A549 (cell line): ENCODE measurements at regions not wholly inside any gene's neighbourhood (a gene's known extent, or its start where the extent isn't known, plus 50 kb on each side); places are given as distances from the start of the nearest gene placed in this dataset.

ENCODE experiments used
- ATAC-seq, 2 experiments: fragments of 200-7000 bp in 1 of 2; fragments of >200 bp in 1 of 2; cut with Nextera tagmentation in 1 of 2; cut with Tn5 transposase in 1 of 2; 3 replicates each; pipeline versions ENCODE4 v1.8.0 to v1.9.1; 2018 to 2020; ENCODE audit warnings: mild to moderate bottlenecking in 1 of 2, moderate library complexity in 1 of 2
- CTCF ChIA-PET: fragments of 300-600 bp; sonication (Branson Sonifier 250); formaldehyde crosslinking; extraction: SDS; loops from one replicate; lab custom pipeline; 2021; ENCODE audit warnings: antibody characterized with exemption, inconsistent platforms; lab: Yijun Ruan, JAX
- POLR2A ChIA-PET: fragments of 350-600 bp; formaldehyde crosslinking; extraction: SDS; loops from one replicate; lab custom pipeline; 2021; ENCODE audit warnings: antibody characterized with exemption, inconsistent platforms; lab: Yijun Ruan, JAX
- DNase-seq, 2 experiments: peaks; one replicate each; pipeline versions ENCODE4 v3.0.0 to v3.0.0-alpha.2; 2011 to 2016; ENCODE audit warnings: low read depth in 1 of 2, low spot score in 1 of 2
- FAIRE-seq: peaks from 2 replicates; lab custom pipeline; 2011; peaks lifted over from hg19 to GRCh38; lab: Jason Lieb, UNC
- H3K27ac ChIP-seq, 2 experiments: fragments of >200 bp; sonication (Bioruptor Twin); formaldehyde crosslinking; 3 replicates each; pipeline ENCODE4 v1.5.1; 2016 to 2017
- H3K4me1 ChIP-seq: fragments of >200 bp; sonication (Bioruptor Twin); formaldehyde crosslinking; 3 replicates; pipeline ENCODE4 v1.6.1; 2016
- H3K4me2 ChIP-seq: fragments of >200 bp; sonication (Bioruptor Twin); formaldehyde crosslinking; 3 replicates; pipeline ENCODE4 v1.6.1; 2016
- H3K4me3 ChIP-seq: fragments of >200 bp; sonication (Bioruptor Twin); formaldehyde crosslinking; 3 replicates; pipeline ENCODE4 v1.5.1; 2016
- H3K9me3 ChIP-seq: fragments of >200 bp; sonication (Bioruptor Twin); formaldehyde crosslinking; 3 replicates; pipeline ENCODE4 v1.6.1; 2016
- CBX8 ChIP-seq: fragments of 200-600 bp; sonication (generic); IDR thresholded peaks from 2 replicates; pipeline ENCODE4 v1.6.1; 2016
- CEBPB ChIP-seq, 2 experiments: fragments of >200 bp in 1 of 2; sonication (Bioruptor Twin) in 1 of 2; formaldehyde crosslinking in 1 of 2; IDR thresholded peaks; 2 replicates each; pipeline ENCODE4 v1.6.1; 2012 to 2016
- CTCF ChIP-seq: fragments of >200 bp; sonication (Bioruptor Twin); formaldehyde crosslinking; IDR thresholded peaks from 3 replicates; pipeline ENCODE4 v1.5.1; 2016
- ELK1 ChIP-seq: fragments of 150-350 bp; IDR thresholded peaks from 2 replicates; pipeline ENCODE4 v1.6.1; 2014; ENCODE audit warnings: low read depth, mild to moderate bottlenecking, low read length
- ESRRA ChIP-seq: fragments of 150-350 bp; IDR thresholded peaks from 2 replicates; pipeline ENCODE4 v1.6.1; 2014; ENCODE audit warnings: mild to moderate bottlenecking, low read length, borderline replicate concordance
- FOSL2 ChIP-seq, 2 experiments: fragments of 450-650 bp in 1 of 2; fragments of >200 bp in 1 of 2; sonication (Bioruptor Twin) in 1 of 2; formaldehyde crosslinking; IDR thresholded peaks; 2 replicates each; pipeline versions ENCODE4 v1.5.0 to v1.6.1; 2016 to 2020; ENCODE audit warnings: mild to moderate bottlenecking in 1 of 2, moderate library complexity in 1 of 2
- GATA3 ChIP-seq: IDR thresholded peaks from 2 replicates; pipeline ENCODE4 v1.6.1; 2012; ENCODE audit warnings: borderline replicate concordance
- HES2 ChIP-seq: fragments of >200 bp; sonication (Bioruptor Twin); formaldehyde crosslinking; IDR thresholded peaks from 2 replicates; pipeline ENCODE4 v1.6.1; 2016
- HEYL ChIP-seq: fragments of 250-450 bp; sonication (Bioruptor Pico); IDR thresholded peaks from 2 replicates; pipeline ENCODE4 v1.8.0; 2021; ENCODE audit warnings: mild to moderate bottlenecking, moderate library complexity
- JUN ChIP-seq, 2 experiments: fragments of >200 bp; sonication (Bioruptor Twin); formaldehyde crosslinking; IDR thresholded peaks; 2 replicates in 1 of 2; 3 replicates in 1 of 2; pipeline ENCODE4 v1.6.1; 2016 to 2017
- KDM1A ChIP-seq: fragments of 200-600 bp; sonication (generic); IDR thresholded peaks from 2 replicates; pipeline ENCODE4 v1.6.1; 2016; ENCODE audit warnings: low read depth, mild to moderate bottlenecking
- MAZ ChIP-seq: fragments of 150-350 bp; IDR thresholded peaks from 2 replicates; pipeline ENCODE4 v1.6.1; 2014; ENCODE audit warnings: antibody characterized with exemption, low read depth, low read length, borderline replicate concordance
- NFE2L2 ChIP-seq: fragments of 150-350 bp; conservative IDR thresholded peaks from 2 replicates; pipeline ENCODE4 v1.6.1; 2014; ENCODE audit warnings: low read length
- PBX3 ChIP-seq: IDR thresholded peaks from 2 replicates; pipeline ENCODE4 v1.6.1; 2012
- PHF8 ChIP-seq: fragments of 200-600 bp; sonication (generic); IDR thresholded peaks from 2 replicates; pipeline ENCODE4 v1.6.1; 2016; ENCODE audit warnings: low read depth, mild to moderate bottlenecking, antibody characterized with exemption, moderate library complexity, borderline replicate concordance
- POLR2A ChIP-seq: IDR thresholded peaks from 2 replicates; pipeline ENCODE4 v1.6.1; 2012; ENCODE audit warnings: mild to moderate bottlenecking, low read length
- RCOR1 ChIP-seq: fragments of 150-350 bp; IDR thresholded peaks from 2 replicates; pipeline ENCODE4 v1.6.1; 2014; ENCODE audit warnings: antibody characterized with exemption, low read length, low read depth
- RNF2 ChIP-seq: fragments of 200-600 bp; sonication (generic); IDR thresholded peaks from 2 replicates; pipeline ENCODE4 v1.6.1; 2016; ENCODE audit warnings: low read depth, mild to moderate bottlenecking, antibody characterized with exemption, moderate library complexity, borderline replicate concordance
- SREBF2 ChIP-seq: fragments of 450-650 bp; IDR thresholded peaks from 2 replicates; pipeline ENCODE4 v1.6.1; 2014; ENCODE audit warnings: mild to moderate bottlenecking, moderate library complexity
- TFCP2L1 ChIP-seq: fragments of 250-450 bp; sonication (Bioruptor Pico); IDR thresholded peaks from 2 replicates; pipeline ENCODE4 v1.5.0; 2021; ENCODE audit warnings: mild to moderate bottlenecking
- USF2 ChIP-seq: fragments of 450-650 bp; IDR thresholded peaks from 2 replicates; pipeline ENCODE4 v1.6.1; 2014; ENCODE audit warnings: antibody characterized with exemption
- ZFP36 ChIP-seq: fragments of 450-650 bp; IDR thresholded peaks from 2 replicates; pipeline ENCODE4 v1.6.1; 2014; ENCODE audit warnings: borderline replicate concordance; ENCODE audit not compliant: partially characterized antibody
- ZNF302 ChIP-seq: fragments of 250-450 bp; sonication (Bioruptor Pico); IDR thresholded peaks from 2 replicates; pipeline ENCODE4 v1.9.0; 2021; ENCODE audit warnings: inconsistent platforms, mild to moderate bottlenecking, moderate library complexity
- ZSCAN20 ChIP-seq: fragments of 250-450 bp; sonication (Bioruptor Pico); IDR thresholded peaks from 2 replicates; pipeline ENCODE4 v1.8.0; 2022; ENCODE audit warnings: mild to moderate bottlenecking, moderate library complexity
- WGBS: methylation state at CpG from one replicate; pipeline ENCODE4 v1.1.6; 2017; ENCODE audit errors: missing lambda C conversion rate; 5-methylcytosine and 5-hydroxymethylcytosine counted together
- TF ChIP-seq, protein P1 (sequence below): IDR thresholded peaks from 2 replicates; pipeline ENCODE4 v1.6.1; 2012; ENCODE audit warnings: low read depth, borderline replicate concordance
- TF ChIP-seq, protein P2 (sequence below): fragments of >200 bp; sonication (Bioruptor Twin); formaldehyde crosslinking; IDR thresholded peaks from 3 replicates; pipeline ENCODE4 v1.6.1; 2016
- TF ChIP-seq, protein P3 (sequence below): fragments of 250-450 bp; sonication (Bioruptor Pico); IDR thresholded peaks from 2 replicates; pipeline ENCODE4 v1.5.0; 2020; ENCODE audit warnings: low read depth, mild to moderate bottlenecking, moderate library complexity

- H3K9me3 ChIP-seq, result no peaks in the 10 kb centered on the region
- TF ChIP-seq PBX3 (no peak), CBX8 (no peak), ZNF302 (no peak), ELK1 (no peak), NFE2L2 (no peak), CTCF (no peak), RCOR1 (no peak), TFCP2L1 (CRISPR knock-in tag) (no peak), ZFP36 (no peak), MAZ (no peak), GATA3 (no peak), USF2 (no peak), CEBPB (IDR thresholded peaks at IDR 0.05) (no peak), ZSCAN20 (no peak), PHF8 (no peak)
- TF ChIP-seq, protein P1, sequence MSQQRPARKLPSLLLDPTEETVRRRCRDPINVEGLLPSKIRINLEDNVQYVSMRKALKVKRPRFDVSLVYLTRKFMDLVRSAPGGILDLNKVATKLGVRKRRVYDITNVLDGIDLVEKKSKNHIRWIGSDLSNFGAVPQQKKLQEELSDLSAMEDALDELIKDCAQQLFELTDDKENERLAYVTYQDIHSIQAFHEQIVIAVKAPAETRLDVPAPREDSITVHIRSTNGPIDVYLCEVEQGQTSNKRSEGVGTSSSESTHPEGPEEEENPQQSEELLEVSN, result no peak
- TF ChIP-seq, protein P2, sequence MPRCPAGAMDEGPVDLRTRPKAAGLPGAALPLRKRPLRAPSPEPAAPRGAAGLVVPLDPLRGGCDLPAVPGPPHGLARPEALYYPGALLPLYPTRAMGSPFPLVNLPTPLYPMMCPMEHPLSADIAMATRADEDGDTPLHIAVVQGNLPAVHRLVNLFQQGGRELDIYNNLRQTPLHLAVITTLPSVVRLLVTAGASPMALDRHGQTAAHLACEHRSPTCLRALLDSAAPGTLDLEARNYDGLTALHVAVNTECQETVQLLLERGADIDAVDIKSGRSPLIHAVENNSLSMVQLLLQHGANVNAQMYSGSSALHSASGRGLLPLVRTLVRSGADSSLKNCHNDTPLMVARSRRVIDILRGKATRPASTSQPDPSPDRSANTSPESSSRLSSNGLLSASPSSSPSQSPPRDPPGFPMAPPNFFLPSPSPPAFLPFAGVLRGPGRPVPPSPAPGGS, result no peak
- TF ChIP-seq, protein P3, sequence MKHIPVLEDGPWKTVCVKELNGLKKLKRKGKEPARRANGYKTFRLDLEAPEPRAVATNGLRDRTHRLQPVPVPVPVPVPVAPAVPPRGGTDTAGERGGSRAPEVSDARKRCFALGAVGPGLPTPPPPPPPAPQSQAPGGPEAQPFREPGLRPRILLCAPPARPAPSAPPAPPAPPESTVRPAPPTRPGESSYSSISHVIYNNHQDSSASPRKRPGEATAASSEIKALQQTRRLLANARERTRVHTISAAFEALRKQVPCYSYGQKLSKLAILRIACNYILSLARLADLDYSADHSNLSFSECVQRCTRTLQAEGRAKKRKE (CRISPR knock-in tag), result no peak
- TF ChIP-seq, all 56 proteins: peak for 0
- no peak for FAIRE-seq
- no peak overlapping the region for H3K27ac ChIP-seq
- ChIA-PET CTCF (no interaction called here), POLR2A (no interaction called here)
- WGBS, result 60% methylated on average over 11 of the region's 11 CpGs
- H3K4me2 ChIP-seq, result no peak overlapping the region
- no peak for DNase-seq
- H3K4me1 ChIP-seq, result no peaks in the 10 kb centered on the region
- no peak for ATAC-seq
- no peak overlapping the region for H3K4me3 ChIP-seq
Observed at GRCh38 chr22:48835364-48835763, 992.3 kb downstream of the BRD1 start.

DNA sequence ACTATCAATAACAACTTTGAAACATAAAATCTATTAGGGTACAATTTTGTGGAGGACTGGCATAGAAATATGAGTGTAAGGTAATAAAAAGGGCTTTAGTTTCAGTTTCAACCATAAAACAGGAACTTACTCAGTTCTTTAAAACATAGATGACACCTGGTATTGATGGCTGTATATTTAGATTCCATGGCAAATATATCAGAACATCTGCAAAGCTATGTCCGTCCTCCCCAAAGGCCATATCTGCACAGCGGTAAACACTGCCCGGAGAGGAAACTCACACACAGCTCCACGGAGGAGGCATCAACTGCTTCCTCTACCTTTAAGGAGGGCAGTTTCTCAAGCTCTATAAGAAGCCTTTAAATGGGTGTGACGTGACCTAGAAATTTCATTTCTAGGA is 993.3 kb downstream of the BRD1 start:
- no peak overlapping the region for H3K4me2 ChIP-seq
- H3K27ac ChIP-seq, result no peak overlapping the region
- POLR2A ChIA-PET, result no interaction called here
- ATAC-seq (no peak), DNase-seq (no peak), FAIRE-seq (no peak)
- no peak overlapping the region for H3K4me3 ChIP-seq
- 40% methylated on average over 5 of the region's 5 CpGs for WGBS
- TF ChIP-seq JUN (IDR thresholded peaks at IDR 0.05) (no peak), KDM1A (no peak), GATA3 (no peak), POLR2A (no peak), RNF2 (no peak), ZNF302 (no peak), FOSL2 (IDR thresholded peaks at IDR 0.05) (no peak), FOSL2 (CRISPR knock-in tag; IDR thresholded peaks at IDR 0.05) (no peak), ESRRA (no peak), SREBF2 (no peak), HEYL (CRISPR knock-in tag) (no peak), HES2 (no peak)
- CTCF ChIA-PET, result no interaction called here
- H3K9me3 ChIP-seq, result no peaks in the 10 kb centered on the region
- H3K4me1 ChIP-seq, result no peaks in the 10 kb centered on the region
